ENCODE measurements at regions not wholly inside any gene's neighbourhood (a gene's known extent, or its start where the extent isn't known, plus 50 kb on each side); places are given as distances from the start of the nearest gene placed in this dataset.

- TF ChIP-seq EZH2 (IDR thresholded peaks at IDR 0.05; ENCODE audit: borderline replicate concordance, low read depth, low read length, poor library complexity, severe bottlenecking) (no peak), CTCF (conservative IDR thresholded peaks at IDR 0.05; ENCODE audit: low read depth, low read length) (no peak)
- no peaks in the 10 kb centered on the region for H3K36me3 ChIP-seq (ENCODE audit: insufficient read depth, low read length, poor library complexity, severe bottlenecking)
- BruUV-seq (replicated peaks) = no TSS peak
- POLR2A ChIA-PET (ENCODE audit: low non-redundant PET) = interaction anchor here (0.7 kb wide), 1 partner anchor 404 kb away, joined by 3 read pairs; no protein-coding TSS in a partner anchor
- peak; percentile 46 for DNase-seq (ENCODE audit: low spot score)
- H3K9me3 ChIP-seq (ENCODE audit: low read depth, low read length, poor library complexity, severe bottlenecking) = no peaks in the 10 kb centered on the region
- no peak overlapping the region for H3K27ac ChIP-seq (ENCODE audit: low read depth, low read length, poor library complexity, severe bottlenecking)
- intact Hi-C loops (cut with micrococcal nuclease; ENCODE audit: unreplicated experiment) = no loop called here
- no peaks in the 10 kb centered on the region for H3K27me3 ChIP-seq (replicated peaks; ENCODE audit: insufficient read depth, low read depth, low read length, poor library complexity)
- peaks cover 15% of the 10 kb centered on the region for H3K4me1 ChIP-seq (ENCODE audit: insufficient read depth, low read length, poor library complexity, severe bottlenecking)
- CTCF ChIA-PET = no interaction called here
- H3K4me3 ChIP-seq (ENCODE audit: low read depth, low read length, poor library complexity, severe bottlenecking) = no peak overlapping the region
These were observed 109.9 kb upstream of the MEIS1 start for GRCh38 chr2:66324909-66325528.

- Histone ChIP-seq H3K9me3 (ENCODE audit: low read depth, low read length, poor library complexity, severe bottlenecking) (no peaks in the 10 kb centered on the region), H3K36me3 (ENCODE audit: insufficient read depth, low read length, poor library complexity, severe bottlenecking) (no peaks in the 10 kb centered on the region), H3K4me1 (ENCODE audit: insufficient read depth, low read length, poor library complexity, severe bottlenecking) (peaks cover 16% of the 10 kb centered on the region), H3K27ac (ENCODE audit: low read depth, low read length, poor library complexity, severe bottlenecking) (no peak overlapping the region), H3K27me3 (replicated peaks; ENCODE audit: insufficient read depth, low read depth, low read length, poor library complexity) (no peaks in the 10 kb centered on the region), H3K4me3 (ENCODE audit: low read depth, low read length, poor library complexity, severe bottlenecking) (no peak overlapping the region)
- BruUV-seq (replicated peaks) = no TSS peak
- POLR2A ChIA-PET (ENCODE audit: low non-redundant PET) = interaction anchor here (0.7 kb wide), 1 partner anchor 404 kb away, joined by 3 read pairs; no protein-coding TSS in a partner anchor
- TF ChIP-seq EZH2 (IDR thresholded peaks at IDR 0.05; ENCODE audit: borderline replicate concordance, low read depth, low read length, poor library complexity, severe bottlenecking) = no peak
- TF ChIP-seq CTCF (conservative IDR thresholded peaks at IDR 0.05; ENCODE audit: low read depth, low read length) = no peak
- intact Hi-C loops (cut with micrococcal nuclease; ENCODE audit: unreplicated experiment) = no loop called here
- CTCF ChIA-PET = no interaction called here
- DNase-seq (ENCODE audit: low spot score) = no peak
These were observed 110.6 kb upstream of the MEIS1 start for GRCh38 chr2:66324356-66324755.

GRCh38 chr2:66323406-66323805 lies 111.5 kb upstream of the MEIS1 start:
- H3K4me3 ChIP-seq (ENCODE audit: low read depth, low read length, poor library complexity, severe bottlenecking) = no peak overlapping the region
- no peaks in the 10 kb centered on the region for H3K36me3 ChIP-seq (ENCODE audit: insufficient read depth, low read length, poor library complexity, severe bottlenecking)
- BruUV-seq (replicated peaks) = no TSS peak
- H3K4me1 ChIP-seq (ENCODE audit: insufficient read depth, low read length, poor library complexity, severe bottlenecking) = peaks cover 25% of the 10 kb centered on the region
- DNase-seq (ENCODE audit: low spot score) = no peak
- POLR2A ChIA-PET (ENCODE audit: low non-redundant PET) = interaction anchor here (0.5 kb wide), 1 partner anchor 29 kb away, joined by 8 read pairs; no protein-coding TSS in a partner anchor
- no peak overlapping the region for H3K27ac ChIP-seq (ENCODE audit: low read depth, low read length, poor library complexity, severe bottlenecking)
- H3K27me3 ChIP-seq (replicated peaks; ENCODE audit: insufficient read depth, low read depth, low read length, poor library complexity) = no peaks in the 10 kb centered on the region
- TF ChIP-seq EZH2 (IDR thresholded peaks at IDR 0.05; ENCODE audit: borderline replicate concordance, low read depth, low read length, poor library complexity, severe bottlenecking) = no peak
- TF ChIP-seq CTCF (conservative IDR thresholded peaks at IDR 0.05; ENCODE audit: low read depth, low read length) = no peak
- no peaks in the 10 kb centered on the region for H3K9me3 ChIP-seq (ENCODE audit: low read depth, low read length, poor library complexity, severe bottlenecking)
- intact Hi-C loops (cut with micrococcal nuclease; ENCODE audit: unreplicated experiment) = no loop called here
- CTCF ChIA-PET = no interaction called here
